ENCODE measurements at regions not wholly inside any gene's neighbourhood (a gene's known extent, or its start where the extent isn't known, plus 50 kb on each side); places are given as distances from the start of the nearest gene placed in this dataset.

GRCh38 chr1:238466459-238466858 is 575.7 kb upstream of the ZP4 start:
- TF ChIP-seq CTCF (IDR thresholded peaks at IDR 0.05; ENCODE audit: low read length, missing control alignments) = no peak
- H3K4me3 ChIP-seq (replicated peaks; ENCODE audit: low read depth, low read length) = no peak overlapping the region
- no peak for DNase-seq (ENCODE audit: low read depth)

- no peak overlapping the region for H3K4me3 ChIP-seq (replicated peaks; ENCODE audit: low read depth, low read length)
- no peak for TF ChIP-seq CTCF (IDR thresholded peaks at IDR 0.05; ENCODE audit: low read length, missing control alignments)
- no peak for DNase-seq (ENCODE audit: low read depth)
These were observed 574.7 kb upstream of the ZP4 start for GRCh38 chr1:238465449-238465848.

- no peak for DNase-seq (ENCODE audit: low read depth)
- no peak for TF ChIP-seq CTCF (IDR thresholded peaks at IDR 0.05; ENCODE audit: low read length, missing control alignments)
- no peak overlapping the region for H3K4me3 ChIP-seq (replicated peaks; ENCODE audit: low read depth, low read length)
These were observed 568.2 kb upstream of the ZP4 start for GRCh38 chr1:238458899-238459298.

GRCh38 chr1:238457610-238458009 is 566.9 kb upstream of the ZP4 start:
- TF ChIP-seq CTCF (IDR thresholded peaks at IDR 0.05; ENCODE audit: low read length, missing control alignments) = no peak
- no peak for DNase-seq (ENCODE audit: low read depth)
- H3K4me3 ChIP-seq (replicated peaks; ENCODE audit: low read depth, low read length) = no peak overlapping the region

GRCh38 chr1:238451781-238452310 is 561.1 kb upstream of the ZP4 start:
- no peak for TF ChIP-seq CTCF (IDR thresholded peaks at IDR 0.05; ENCODE audit: low read length, missing control alignments)
- DNase-seq (ENCODE audit: low read depth) = no peak
- no peak overlapping the region for H3K4me3 ChIP-seq (replicated peaks; ENCODE audit: low read depth, low read length)

GRCh38 chr1:238450976-238451375 is 560.3 kb upstream of the ZP4 start:
- DNase-seq (ENCODE audit: low read depth) = no peak
- no peak overlapping the region for H3K4me3 ChIP-seq (replicated peaks; ENCODE audit: low read depth, low read length)
- TF ChIP-seq CTCF (IDR thresholded peaks at IDR 0.05; ENCODE audit: low read length, missing control alignments) = no peak

GRCh38 chr1:238443687-238444086 is 553.0 kb upstream of the ZP4 start:
- TF ChIP-seq CTCF (IDR thresholded peaks at IDR 0.05; ENCODE audit: low read length, missing control alignments) = no peak
- DNase-seq (ENCODE audit: low read depth) = no peak
- no peak overlapping the region for H3K4me3 ChIP-seq (replicated peaks; ENCODE audit: low read depth, low read length)

Measured in fibroblast of pulmonary artery (primary cell).